Fibroblast of lung (primary cell): ENCODE measurements at regions not wholly inside any gene's neighbourhood (a gene's known extent, or its start where the extent isn't known, plus 50 kb on each side); places are given as distances from the start of the nearest gene placed in this dataset.

Experiments
- DNase-seq, 2 donors: peaks; one replicate each; pipeline versions ENCODE4 v3.0.0 to v3.0.0-alpha.2; 2010; ENCODE audit warnings: low read depth in 2 of 2
- H2AFZ ChIP-seq: 2 replicates; pipeline ENCODE4 v1.5.1; 2012; ENCODE audit warnings: low read length, control low read depth, inconsistent platforms
- H3K27ac ChIP-seq: 2 replicates; pipeline ENCODE4 v1.5.1; 2011; ENCODE audit warnings: low read length, control low read depth; ENCODE audit not compliant: insufficient read depth
- H3K27me3 ChIP-seq: 2 replicates; pipeline ENCODE4 v1.5.1; 2011; ENCODE audit warnings: mild to moderate bottlenecking, low read length; ENCODE audit not compliant: control insufficient read depth, insufficient read depth
- H3K36me3 ChIP-seq: 2 replicates; pipeline ENCODE4 v1.5.1; 2011; ENCODE audit warnings: low read length; ENCODE audit not compliant: control insufficient read depth, insufficient read depth
- H3K4me1 ChIP-seq: 2 replicates; pipeline ENCODE4 v1.5.1; 2011; ENCODE audit warnings: low read length; ENCODE audit not compliant: control insufficient read depth, insufficient read depth; ENCODE audit errors: extremely low read depth
- H3K4me2 ChIP-seq: 2 replicates; pipeline ENCODE4 v1.5.1; 2011; ENCODE audit warnings: low read length, control low read depth; ENCODE audit not compliant: insufficient read depth; ENCODE audit errors: extremely low read depth
- H3K4me3 ChIP-seq, 4 experiments: fragments of 200-600 bp in 1 of 4; sonication (generic) in 1 of 4; replicated peaks in 1 of 4; 2 replicates each; pipeline ENCODE4 v1.5.1; 2011 to 2016; ENCODE audit warnings: low read length in 4 of 4, low read depth in 3 of 4, mild to moderate bottlenecking in 3 of 4, control low read depth in 2 of 4, inconsistent platforms in 1 of 4, mixed read lengths in 1 of 4; ENCODE audit not compliant: insufficient read depth in 1 of 4; ENCODE audit errors: control extremely low read depth in 1 of 4
- H3K79me2 ChIP-seq: 2 replicates; pipeline ENCODE4 v1.5.1; 2012; ENCODE audit warnings: mild to moderate bottlenecking, low read length, inconsistent platforms; ENCODE audit not compliant: control insufficient read depth, insufficient read depth
- H3K9ac ChIP-seq: 2 replicates; pipeline ENCODE4 v1.5.1; 2011; ENCODE audit warnings: mild to moderate bottlenecking, low read length, control low read depth; ENCODE audit not compliant: insufficient read depth
- H3K9me3 ChIP-seq: 2 replicates; pipeline ENCODE4 v1.5.1; 2012; ENCODE audit warnings: low read depth, low read length; ENCODE audit not compliant: control insufficient read depth, insufficient read depth
- H4K20me1 ChIP-seq: 2 replicates; pipeline ENCODE4 v1.5.1; 2011; ENCODE audit warnings: low read length; ENCODE audit not compliant: control insufficient read depth, insufficient read depth; ENCODE audit errors: extremely low read depth
- CTCF ChIP-seq, 2 donors: IDR thresholded peaks in 1 of 2; conservative IDR thresholded peaks in 1 of 2; 1 replicate in 1 of 2; 2 replicates in 1 of 2; pipeline ENCODE4 v1.5.1; 2011 to 2012; ENCODE audit warnings: low read length in 2 of 2, control low read depth in 1 of 2, inconsistent platforms in 1 of 2, low read depth in 1 of 2, mild to moderate bottlenecking in 1 of 2
- EZH2 ChIP-seq: IDR thresholded peaks from 2 replicates; pipeline ENCODE4 v1.5.1; 2012; ENCODE audit warnings: low read length, control low read depth, mild to moderate bottlenecking; ENCODE audit errors: missing control alignments

GRCh38 chr12:125604976-125605375 lies 539.7 kb downstream of the AACS start:
- H3K9me3 ChIP-seq, result no peaks in the 10 kb centered on the region
- H3K4me3 ChIP-seq, result no peak overlapping the region
- no peaks in the 10 kb centered on the region for H3K36me3 ChIP-seq
- H2AFZ ChIP-seq, result no peak overlapping the region
- peak in 1 of 2 donors; percentile 8 for DNase-seq
- no peak overlapping the region for H3K9ac ChIP-seq
- no peak overlapping the region for H3K27ac ChIP-seq
- no peaks in the 10 kb centered on the region for H3K79me2 ChIP-seq
- TF ChIP-seq EZH2 (no peak), CTCF (conservative IDR thresholded peaks at IDR 0.05 in 1 of 2, IDR thresholded peaks at IDR 0.05 in 1 of 2; ENCODE audit: low read depth in 1 of 2, low read length in 2 of 2) (no peak)
- no peaks in the 10 kb centered on the region for H3K27me3 ChIP-seq
- no peaks in the 10 kb centered on the region for H3K4me1 ChIP-seq
- H4K20me1 ChIP-seq, result no peaks in the 10 kb centered on the region
- H3K4me2 ChIP-seq, result no peak overlapping the region

- Histone ChIP-seq H3K27me3 (no peaks in the 10 kb centered on the region), H3K4me2 (no peak overlapping the region), H3K4me1 (no peaks in the 10 kb centered on the region), H3K79me2 (no peaks in the 10 kb centered on the region), H3K9me3 (no peaks in the 10 kb centered on the region), H3K36me3 (no peaks in the 10 kb centered on the region), H3K9ac (no peak overlapping the region), H3K27ac (no peak overlapping the region), H3K4me3 (no peak overlapping the region), H4K20me1 (no peaks in the 10 kb centered on the region), H2AFZ (no peak overlapping the region)
- DNase-seq, result no peak
- no peak for TF ChIP-seq CTCF (conservative IDR thresholded peaks at IDR 0.05 in 1 of 2, IDR thresholded peaks at IDR 0.05 in 1 of 2; ENCODE audit: low read depth in 1 of 2, low read length in 2 of 2)
- TF ChIP-seq EZH2, result no peak
These were observed 541.1 kb downstream of the AACS start for GRCh38 chr12:125606312-125606711.

- no peak overlapping the region for H3K4me2 ChIP-seq
- TF ChIP-seq EZH2 (no peak), CTCF (conservative IDR thresholded peaks at IDR 0.05 in 1 of 2, IDR thresholded peaks at IDR 0.05 in 1 of 2; ENCODE audit: low read depth in 1 of 2, low read length in 2 of 2) (no peak)
- no peak overlapping the region for H3K27ac ChIP-seq
- no peaks in the 10 kb centered on the region for H3K27me3 ChIP-seq
- no peak for DNase-seq
- H3K9ac ChIP-seq, result no peak overlapping the region
- no peaks in the 10 kb centered on the region for H3K4me1 ChIP-seq
- no peaks in the 10 kb centered on the region for H4K20me1 ChIP-seq
- no peaks in the 10 kb centered on the region for H3K79me2 ChIP-seq
- no peak overlapping the region for H2AFZ ChIP-seq
- no peaks in the 10 kb centered on the region for H3K36me3 ChIP-seq
- no peak overlapping the region for H3K4me3 ChIP-seq
- H3K9me3 ChIP-seq, result no peaks in the 10 kb centered on the region
These were observed 545.1 kb downstream of the AACS start for GRCh38 chr12:125610292-125610691.
